ENCODE measurements at regions not wholly inside any gene's neighbourhood (a gene's known extent, or its start where the extent isn't known, plus 50 kb on each side); places are given as distances from the start of the nearest gene placed in this dataset.

GRCh38 chr21:41641821-41642701 lies 124.8 kb downstream of the RIPK4 start (continued):
- TF ChIP-seq, protein P1, sequence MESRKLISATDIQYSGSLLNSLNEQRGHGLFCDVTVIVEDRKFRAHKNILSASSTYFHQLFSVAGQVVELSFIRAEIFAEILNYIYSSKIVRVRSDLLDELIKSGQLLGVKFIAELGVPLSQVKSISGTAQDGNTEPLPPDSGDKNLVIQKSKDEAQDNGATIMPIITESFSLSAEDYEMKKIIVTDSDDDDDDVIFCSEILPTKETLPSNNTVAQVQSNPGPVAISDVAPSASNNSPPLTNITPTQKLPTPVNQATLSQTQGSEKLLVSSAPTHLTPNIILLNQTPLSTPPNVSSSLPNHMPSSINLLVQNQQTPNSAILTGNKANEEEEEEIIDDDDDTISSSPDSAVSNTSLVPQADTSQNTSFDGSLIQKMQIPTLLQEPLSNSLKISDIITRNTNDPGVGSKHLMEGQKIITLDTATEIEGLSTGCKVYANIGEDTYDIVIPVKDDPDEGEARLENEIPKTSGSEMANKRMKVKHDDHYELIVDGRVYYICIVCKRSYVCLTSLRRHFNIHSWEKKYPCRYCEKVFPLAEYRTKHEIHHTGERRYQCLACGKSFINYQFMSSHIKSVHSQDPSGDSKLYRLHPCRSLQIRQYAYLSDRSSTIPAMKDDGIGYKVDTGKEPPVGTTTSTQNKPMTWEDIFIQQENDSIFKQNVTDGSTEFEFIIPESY (IDR thresholded peaks at IDR 0.05; ENCODE audit: borderline replicate concordance, low read depth), result no peak; the same call in 1 of the 2 replicates
- peak; percentile 65 for TF ChIP-seq TEAD4 (IDR thresholded peaks at IDR 0.05; ENCODE audit: borderline replicate concordance, insufficient read depth)
- TF ChIP-seq NRF1 (IDR thresholded peaks at IDR 0.05; ENCODE audit: low read depth, low read length), result peak; percentile 45
- TF ChIP-seq TCF12 (IDR thresholded peaks at IDR 0.05), result peak; percentile 91
- no peak for TF ChIP-seq RCOR1 (IDR thresholded peaks at IDR 0.05; ENCODE audit: low read length)
- TF ChIP-seq, protein P2, sequence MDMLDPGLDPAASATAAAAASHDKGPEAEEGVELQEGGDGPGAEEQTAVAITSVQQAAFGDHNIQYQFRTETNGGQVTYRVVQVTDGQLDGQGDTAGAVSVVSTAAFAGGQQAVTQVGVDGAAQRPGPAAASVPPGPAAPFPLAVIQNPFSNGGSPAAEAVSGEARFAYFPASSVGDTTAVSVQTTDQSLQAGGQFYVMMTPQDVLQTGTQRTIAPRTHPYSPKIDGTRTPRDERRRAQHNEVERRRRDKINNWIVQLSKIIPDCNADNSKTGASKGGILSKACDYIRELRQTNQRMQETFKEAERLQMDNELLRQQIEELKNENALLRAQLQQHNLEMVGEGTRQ (IDR thresholded peaks at IDR 0.05; ENCODE audit: borderline replicate concordance, low read depth, low read length), result no peak
- TF ChIP-seq SIN3A (IDR thresholded peaks at IDR 0.05; ENCODE audit: borderline replicate concordance, low read depth, low read length), result no peak
- TF ChIP-seq MXI1 (IDR thresholded peaks at IDR 0.05; ENCODE audit: low read depth, low read length), result no peak

DNA sequence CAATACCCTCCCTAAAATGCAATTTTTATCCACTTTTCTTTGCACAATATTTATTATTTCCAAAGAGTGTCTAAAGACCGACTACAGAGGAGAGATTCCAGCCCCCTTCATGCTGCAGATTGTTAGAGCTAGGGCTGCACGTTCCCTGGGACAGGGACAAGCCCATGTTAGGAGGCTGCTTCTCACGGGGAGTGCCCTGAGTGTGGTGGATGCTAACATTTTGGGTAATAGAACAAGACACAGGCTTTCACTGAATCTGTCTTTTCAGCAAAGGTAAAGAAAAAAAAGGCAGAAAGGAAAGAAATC lies 125.4 kb downstream of the RIPK4 start:
- no peaks in the 10 kb centered on the region for H3K9me3 ChIP-seq
- TF ChIP-seq EZH2phosphoT487 (IDR thresholded peaks at IDR 0.05; ENCODE audit: borderline replicate concordance, low read depth), result no peak
- no peak for TF ChIP-seq EP300 (IDR thresholded peaks at IDR 0.05; ENCODE audit: borderline replicate concordance in 1 of 2, low read depth in 1 of 2, low read length in 1 of 2)
- TF ChIP-seq, protein P2 (IDR thresholded peaks at IDR 0.05; ENCODE audit: borderline replicate concordance, low read depth, low read length), result no peak
- no peak for TF ChIP-seq FOSL2 (IDR thresholded peaks at IDR 0.05; ENCODE audit: borderline replicate concordance, low read depth)
- no peak for TF ChIP-seq YY1 (IDR thresholded peaks at IDR 0.05; ENCODE audit: low read depth)
- H3K36me3 ChIP-seq (replicated peaks in 1 of 2; ENCODE audit: control insufficient read depth in 1 of 2, insufficient read depth in 2 of 2, low read length in 1 of 2), result no peaks in the 10 kb centered on the region
- no peaks in the 10 kb centered on the region for H3K9me2 ChIP-seq
- peak overlapping the region; percentile 78 to 99; a peak in 3 of 4 replicates for H3K27ac ChIP-seq (ENCODE audit: low read depth in 2 of 2, low read length in 1 of 2)
- H3K4me3 ChIP-seq (ENCODE audit: low read depth in 2 of 2, low read length in 1 of 2), result no peak overlapping the region
- no peaks in the 10 kb centered on the region for H3K79me2 ChIP-seq (ENCODE audit: insufficient read depth)
- H3F3A ChIP-seq (replicated peaks; ENCODE audit: insufficient read depth), result peaks cover 38% of the 10 kb centered on the region
- peak overlapping the region; percentile 31; the same call in 1 of the 2 replicates for H2AFZ ChIP-seq (ENCODE audit: low read depth)
- H3K27me3 ChIP-seq (ENCODE audit: insufficient read depth), result no peaks in the 10 kb centered on the region
- H3K9ac ChIP-seq, result peak overlapping the region; percentile 78
- no peaks in the 10 kb centered on the region for H4K20me1 ChIP-seq (ENCODE audit: insufficient read depth)
- no peak for DNase-seq
- 8% methylated on average over 3 of the region's 3 CpGs for WGBS (ENCODE audit: low lambda C conversion rate)
- peak overlapping the region; percentile 76 for H3K4me2 ChIP-seq
- CTCF ChIA-PET, result interaction anchor here (1.0 kb wide), 1 partner anchor 9 kb away, joined by 3 read pairs; no protein-coding TSS in a partner anchor
- POLR2A ChIA-PET, result no interaction called here
- H3K4me1 ChIP-seq (ENCODE audit: control insufficient read depth in 1 of 2, insufficient read depth in 2 of 2, low read depth in 1 of 2, low read length in 1 of 2), result peaks cover 0 to 24% of the 10 kb centered on the region in 2 experiments; a peak in 2 of 4 replicates

Data from SK-N-SH (cell line).